ENCODE measurements at regions not wholly inside any gene's neighbourhood (a gene's known extent, or its start where the extent isn't known, plus 50 kb on each side); places are given as distances from the start of the nearest gene placed in this dataset.

DNA sequence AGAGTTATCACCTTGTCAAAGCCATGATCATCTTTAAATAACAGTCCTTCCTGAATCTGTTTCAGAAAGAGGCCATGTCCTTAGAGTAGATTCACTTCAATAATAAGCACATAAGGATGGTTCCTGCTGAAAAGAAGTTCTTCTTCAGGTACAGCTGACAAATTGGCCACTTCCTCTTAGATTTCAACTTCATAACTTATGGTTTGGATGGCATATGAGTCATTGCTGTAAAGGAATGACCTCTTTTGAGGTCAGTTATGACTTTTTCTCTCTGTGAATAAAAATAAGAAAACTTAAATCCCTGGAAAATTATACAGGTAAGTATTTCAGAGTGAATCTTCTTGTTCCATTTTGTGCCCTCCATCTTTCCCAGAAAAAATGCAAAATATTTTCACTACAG, 555.3 kb upstream of the ZNF462 start:
- intact Hi-C loops (cut with micrococcal nuclease): no loop called here

DNA sequence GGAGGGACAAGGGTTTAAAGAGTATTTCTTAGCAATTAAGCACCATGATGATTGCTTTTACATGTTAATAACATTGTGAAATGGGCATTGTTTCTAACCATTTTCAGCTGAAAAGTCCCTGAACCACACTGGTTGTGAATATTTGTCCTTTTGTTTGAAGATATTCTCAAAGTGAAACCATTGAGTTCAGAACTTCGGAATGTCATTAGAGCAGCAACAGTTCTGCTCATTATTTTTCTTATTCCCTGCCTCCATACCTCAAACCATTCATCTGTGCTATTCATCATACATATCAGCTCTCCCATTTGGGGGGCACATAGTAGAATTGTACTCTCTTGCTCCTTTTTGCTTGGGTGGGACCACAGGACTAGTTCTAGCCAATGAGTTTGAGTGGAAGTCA, 553.0 kb upstream of the ZNF462 start:
- intact Hi-C loops (cut with micrococcal nuclease): no loop called here

DNA sequence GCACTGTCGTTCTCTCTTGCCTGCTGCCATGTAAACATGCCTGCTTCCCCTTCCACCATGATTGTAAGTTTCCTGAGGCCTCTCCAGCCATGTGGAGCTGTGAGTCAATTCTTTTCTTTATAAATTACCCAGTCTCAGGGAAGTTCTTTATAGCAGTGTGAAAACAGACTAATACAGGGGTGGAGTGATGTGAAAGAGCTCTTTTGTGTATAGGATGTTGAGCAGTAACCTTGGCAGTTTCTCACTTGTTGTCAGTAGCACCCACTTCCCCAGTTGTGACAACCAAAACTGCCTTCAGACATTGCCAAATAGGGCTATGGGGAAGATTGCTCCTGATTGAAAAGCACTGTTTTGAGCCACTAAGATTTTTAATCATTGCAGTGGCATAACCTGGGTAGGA, 552.2 kb upstream of the ZNF462 start:
- intact Hi-C loops (cut with micrococcal nuclease): no loop called here

DNA sequence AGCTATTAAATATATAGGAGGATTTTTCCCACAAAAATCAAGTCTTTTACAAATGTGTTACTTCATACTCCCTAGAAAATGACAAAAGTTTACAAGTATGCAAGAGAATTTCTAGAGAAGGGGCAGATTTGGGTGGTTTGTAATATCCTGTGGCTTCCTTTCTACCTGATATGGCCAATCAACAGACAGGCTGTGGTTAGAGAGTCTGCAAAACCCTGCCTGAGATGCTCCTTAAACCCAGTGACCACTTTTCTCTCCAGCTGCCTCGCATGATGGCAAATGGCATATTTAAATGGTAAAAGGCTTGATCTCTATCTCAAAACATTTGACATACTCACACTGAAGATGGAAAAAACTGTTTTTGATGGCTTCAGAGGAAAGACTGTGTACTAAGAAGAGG, 550.1 kb upstream of the ZNF462 start:
- intact Hi-C loops (cut with micrococcal nuclease): no loop called here

DNA sequence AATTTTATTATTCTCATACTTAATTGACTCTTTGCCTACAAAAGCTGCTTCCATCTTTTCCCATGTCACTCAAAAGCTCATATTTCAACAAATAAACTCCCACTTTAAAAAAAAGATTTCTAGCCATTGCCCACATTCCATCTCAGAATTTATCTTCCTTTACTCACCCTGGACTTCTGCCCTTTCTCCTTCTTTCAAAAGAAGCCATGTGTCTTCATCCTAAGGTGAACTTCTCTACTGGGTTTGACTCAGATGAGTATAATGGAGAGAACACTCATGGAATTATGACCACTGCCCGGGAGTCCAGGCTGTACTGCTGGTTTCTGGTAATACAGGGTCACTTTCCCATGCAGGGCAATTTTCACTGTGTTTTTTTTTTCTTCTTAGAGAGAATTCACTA, 548.5 kb upstream of the ZNF462 start:
- intact Hi-C loops (cut with micrococcal nuclease): no loop called here

DNA sequence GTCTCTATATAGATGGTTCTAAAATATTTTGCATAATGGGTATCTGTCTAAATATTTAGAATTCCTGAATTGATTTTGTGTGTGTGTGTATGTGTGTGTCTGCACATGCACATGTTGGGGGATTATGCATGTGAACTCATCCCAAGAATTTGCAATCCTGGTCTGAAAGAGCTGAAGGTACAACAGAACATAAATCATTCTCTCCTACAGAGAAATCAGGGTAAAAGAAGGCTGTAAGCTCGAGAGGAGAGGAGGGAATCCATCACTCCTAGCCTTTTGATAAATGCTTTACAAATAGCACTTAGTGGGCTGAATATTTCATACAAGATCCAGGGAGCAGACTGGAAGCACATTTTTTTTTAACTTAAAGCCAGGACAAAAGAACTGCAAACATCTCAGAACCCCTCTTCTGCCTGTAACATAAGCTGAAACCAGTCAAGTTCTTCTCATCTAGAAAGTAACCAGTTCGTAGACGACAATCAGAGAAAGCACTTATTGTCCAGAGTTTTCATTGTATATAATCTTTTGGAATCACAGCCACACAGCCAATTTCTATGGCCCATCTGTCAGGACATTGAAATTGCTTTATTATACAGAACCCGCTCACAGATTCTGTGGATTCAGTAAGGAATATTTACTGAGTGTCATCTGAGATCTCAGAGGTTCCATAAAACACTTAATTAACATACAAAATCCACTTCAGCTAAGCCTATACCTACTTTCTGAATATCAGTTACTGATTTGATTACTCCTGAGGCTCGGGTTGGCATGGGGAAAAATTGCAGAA, 541.4 kb upstream of the ZNF462 start:
- intact Hi-C loops (cut with micrococcal nuclease): no loop called here

DNA sequence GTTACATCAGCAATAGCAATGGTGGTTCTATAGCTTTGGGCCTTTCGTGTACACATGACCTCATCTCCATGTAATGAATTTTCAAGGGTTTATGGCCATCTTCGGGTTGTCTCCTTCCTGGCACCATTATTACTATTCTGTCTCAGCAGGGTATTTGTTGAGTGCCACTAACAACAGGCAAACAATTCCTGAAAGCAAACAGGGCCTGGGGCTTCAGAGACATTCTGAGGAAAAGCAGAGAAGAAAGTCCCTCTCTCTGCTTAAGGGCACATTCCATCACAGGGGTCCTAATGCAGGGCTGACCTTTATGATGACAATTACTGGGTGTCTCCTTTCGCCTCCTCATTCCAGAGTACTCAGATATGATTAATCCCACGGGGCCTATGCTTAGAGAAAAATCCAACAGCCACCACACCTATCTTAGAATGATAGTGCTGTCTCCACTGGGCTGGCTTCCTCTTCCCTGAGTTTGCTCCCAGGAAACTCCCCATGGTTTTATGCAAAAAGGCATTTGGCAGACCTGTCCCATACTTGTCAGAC, 540.2 kb upstream of the ZNF462 start:
- intact Hi-C loops (cut with micrococcal nuclease): no loop called here

DNA sequence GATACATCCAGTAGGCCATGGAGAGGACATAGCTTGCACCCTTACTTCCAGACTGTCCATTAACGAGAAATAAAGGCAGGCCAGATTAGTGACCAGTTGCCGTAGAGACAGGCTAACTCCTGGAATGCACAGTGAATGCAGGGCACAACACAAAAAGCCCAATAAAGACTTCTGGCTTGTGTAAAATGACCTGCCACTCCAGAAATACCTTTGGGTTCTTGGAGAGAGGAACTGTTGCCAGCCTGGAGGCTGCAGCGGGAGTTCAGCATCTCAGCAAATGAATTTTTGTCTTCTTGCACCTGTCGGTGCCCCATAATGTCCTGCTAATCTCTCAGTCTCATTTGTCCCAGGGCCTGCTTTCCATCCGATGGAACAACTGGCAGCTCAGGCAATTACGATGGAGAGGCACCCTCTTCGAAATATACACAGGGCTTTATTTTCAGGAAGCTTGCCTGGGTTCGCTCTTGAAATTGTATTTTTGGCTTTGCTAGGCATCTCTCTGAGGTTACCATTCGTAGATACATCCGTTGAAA, 538.8 kb upstream of the ZNF462 start:
- intact Hi-C loops (cut with micrococcal nuclease): no loop called here

DNA sequence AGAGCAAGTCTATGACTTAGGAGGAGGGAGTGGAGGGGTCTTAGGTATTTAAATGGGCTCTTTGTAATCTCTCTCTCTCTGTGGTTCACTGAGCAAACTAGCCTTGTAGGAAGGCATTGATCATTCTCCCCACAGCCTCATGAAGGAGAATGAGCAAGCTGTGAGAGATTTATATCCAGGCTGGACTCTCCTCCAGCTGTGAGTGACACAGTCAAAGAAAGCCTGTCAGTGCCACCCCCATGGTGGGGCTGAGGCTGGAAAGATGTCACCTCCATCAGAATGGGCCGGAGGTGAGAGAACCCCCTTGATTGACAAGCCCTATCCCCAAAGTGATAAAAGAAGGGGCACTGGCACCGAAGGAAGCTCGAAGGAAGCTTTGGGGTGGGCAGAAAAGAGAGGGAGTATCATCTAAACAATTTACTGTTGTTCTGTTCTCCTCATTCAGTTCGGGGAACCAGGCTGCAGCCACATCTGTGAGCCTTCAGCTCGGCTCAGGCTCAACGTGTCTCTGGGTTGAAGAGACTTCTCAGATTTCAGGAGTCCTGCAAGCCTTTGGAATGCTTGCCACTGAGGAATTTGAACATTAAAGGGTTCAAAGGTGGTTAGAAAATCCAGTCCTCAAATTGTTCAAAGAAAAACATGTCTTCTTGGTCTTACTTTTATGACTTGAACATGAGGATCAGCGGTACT, 538.2 kb upstream of the ZNF462 start:
- intact Hi-C loops (cut with micrococcal nuclease): no loop called here

DNA sequence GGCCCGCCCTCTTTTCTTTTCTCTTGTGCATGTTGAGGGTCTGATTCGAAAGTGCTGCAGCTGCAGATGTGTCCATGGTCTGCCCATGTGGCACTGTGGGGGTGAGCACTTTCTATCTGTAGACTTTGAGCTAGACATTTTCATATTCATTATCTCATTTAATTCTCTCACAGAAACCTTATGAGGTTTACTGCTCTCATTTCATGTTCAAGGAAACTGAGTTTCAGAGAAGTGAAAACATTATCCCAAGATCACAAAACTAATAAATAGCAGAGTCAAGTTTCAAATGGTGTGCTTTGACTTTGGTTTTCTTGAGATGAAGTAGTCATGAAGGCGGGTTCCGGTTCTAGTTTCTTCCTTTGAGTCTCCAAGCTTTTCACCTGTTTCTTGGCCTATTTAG, 536.5 kb upstream of the ZNF462 start:
- intact Hi-C loops (cut with micrococcal nuclease): no loop called here

DNA sequence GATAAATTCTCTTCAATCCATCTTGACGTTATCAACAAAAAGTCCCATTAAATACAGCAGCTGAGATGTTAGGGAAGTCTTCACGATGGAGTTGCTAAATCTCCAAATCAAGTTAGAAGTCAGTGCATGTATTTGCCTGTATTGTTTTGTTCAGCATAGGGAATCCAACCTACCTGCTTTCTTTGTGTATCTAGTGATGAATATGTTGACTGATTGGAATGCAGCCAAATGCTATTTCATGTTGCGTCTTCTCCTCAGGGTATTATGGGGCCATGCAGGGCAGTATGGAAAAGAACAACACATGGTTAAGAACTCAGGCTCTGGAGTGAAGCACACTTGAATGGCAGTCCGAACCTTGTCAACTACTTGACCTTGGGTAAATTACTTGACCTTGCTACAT, 529.5 kb upstream of the ZNF462 start:
- intact Hi-C loops (cut with micrococcal nuclease): no loop called here

DNA sequence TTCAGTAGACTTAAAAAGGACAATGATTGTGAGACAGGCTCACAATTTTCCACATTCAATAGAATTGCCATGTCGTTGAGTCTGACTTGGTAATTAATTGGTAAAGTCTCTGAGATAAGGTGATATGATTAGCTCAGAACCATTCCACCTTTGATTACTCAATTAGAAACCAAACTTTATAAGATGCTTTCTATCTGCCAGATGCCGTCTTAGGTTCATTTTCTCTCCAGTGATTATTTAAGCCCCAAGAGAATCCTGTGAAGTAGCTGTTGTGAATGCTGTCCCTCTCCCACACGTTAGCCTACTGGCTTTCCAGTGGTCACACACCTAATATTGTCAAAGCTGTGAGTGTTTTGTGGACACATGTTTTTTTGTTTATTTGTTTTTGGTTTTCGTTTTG, 528.9 kb upstream of the ZNF462 start:
- intact Hi-C loops (cut with micrococcal nuclease): no loop called here

DNA sequence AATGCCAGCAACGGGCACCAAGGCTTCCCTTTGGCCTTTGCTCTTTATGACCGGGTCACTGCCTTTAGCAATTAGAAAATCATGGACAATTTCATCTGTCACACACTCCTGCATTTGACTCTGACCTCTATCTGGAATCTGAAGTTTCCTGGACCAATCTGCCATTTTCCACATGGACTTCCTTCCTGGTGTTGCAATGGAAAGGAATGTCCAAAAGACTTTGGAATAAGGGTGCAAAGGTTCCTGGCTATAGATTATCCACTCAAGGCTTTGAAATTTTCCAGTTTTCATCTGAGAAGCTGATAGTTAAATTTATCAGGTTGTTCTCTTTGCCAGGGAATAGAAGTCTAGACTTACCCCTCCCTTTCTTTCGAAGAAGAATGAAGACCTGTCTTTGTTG, 523.1 kb upstream of the ZNF462 start:
- intact Hi-C loops (cut with micrococcal nuclease): no loop called here

DNA sequence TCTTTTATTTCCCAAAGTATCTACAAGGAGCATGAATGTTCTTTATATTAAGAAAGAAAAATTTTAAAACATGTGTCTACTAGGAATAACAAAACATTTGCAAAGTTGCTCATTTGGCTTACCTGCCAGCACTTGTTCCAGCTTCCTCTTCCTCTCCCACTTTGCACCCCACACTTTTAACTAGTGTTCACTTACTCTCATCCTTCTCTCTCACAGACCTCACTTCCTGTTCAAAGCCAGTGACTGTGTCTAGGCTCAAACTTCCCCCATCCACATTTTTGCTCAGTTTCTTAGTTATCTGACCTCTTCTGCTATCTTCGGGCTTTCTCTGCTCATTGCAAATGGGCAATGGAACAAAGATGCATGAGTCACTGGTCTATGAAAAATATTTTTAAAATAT, 512.2 kb upstream of the ZNF462 start:
- intact Hi-C loops (cut with micrococcal nuclease): no loop called here

DNA sequence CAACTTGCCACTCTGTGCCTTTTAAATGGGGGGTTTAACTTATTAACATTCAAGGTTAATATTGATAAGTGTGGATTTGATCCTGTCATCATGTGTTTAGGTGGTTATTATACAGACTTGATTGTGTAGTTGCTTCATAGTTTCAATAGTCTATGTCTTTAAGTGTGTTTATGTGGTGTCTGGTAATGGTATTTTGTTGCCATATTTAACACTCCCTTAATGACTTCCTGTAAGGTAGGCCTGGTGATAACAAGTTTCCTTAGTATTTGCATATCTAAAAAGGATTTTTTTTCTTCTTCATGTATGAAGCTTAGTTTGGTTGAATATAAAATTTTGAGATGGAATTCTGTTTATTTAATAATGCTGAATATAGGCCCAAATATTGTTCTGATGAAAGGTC, 506.0 kb upstream of the ZNF462 start:
- intact Hi-C loops (cut with micrococcal nuclease): no loop called here

DNA sequence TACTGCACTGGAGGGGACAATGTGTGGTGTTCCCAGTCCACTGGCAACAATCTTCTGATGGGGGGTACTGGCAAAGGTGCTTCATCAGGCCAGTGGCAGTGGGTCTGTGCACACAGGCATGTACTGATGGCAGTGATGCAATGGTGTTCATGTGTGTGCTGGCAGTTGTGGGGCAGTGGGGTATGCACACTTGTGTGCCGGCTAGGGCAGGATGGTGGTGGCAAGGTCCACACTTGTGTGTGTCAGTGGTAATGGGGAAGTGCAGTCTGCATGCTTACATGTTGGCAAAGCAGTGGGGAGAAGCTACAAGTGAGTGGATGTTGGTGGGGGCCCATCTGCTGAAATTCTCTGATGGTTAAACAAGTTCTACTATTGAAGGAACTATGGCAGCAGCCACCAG, 504.6 kb upstream of the ZNF462 start:
- intact Hi-C loops (cut with micrococcal nuclease): no loop called here

DNA sequence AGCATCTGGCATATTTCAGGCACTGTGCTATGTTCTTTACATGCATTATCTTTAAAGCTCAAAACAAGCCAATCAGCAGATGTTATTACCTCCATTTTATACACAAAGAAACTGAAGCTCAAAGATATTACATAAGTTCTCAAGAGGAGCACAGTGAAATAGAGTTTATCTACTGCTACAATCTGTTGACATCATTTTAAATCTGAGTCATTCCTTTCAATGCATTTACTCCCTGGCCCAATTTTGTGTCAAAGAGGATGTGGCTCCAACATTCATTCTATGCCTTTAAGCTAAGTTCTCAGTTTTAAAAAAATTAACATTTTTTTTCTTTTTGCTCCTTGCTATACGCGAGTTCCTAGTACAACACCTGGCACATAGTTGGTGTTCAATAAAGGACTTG, 486.3 kb upstream of the ZNF462 start:
- intact Hi-C loops (cut with micrococcal nuclease): no loop called here

DNA sequence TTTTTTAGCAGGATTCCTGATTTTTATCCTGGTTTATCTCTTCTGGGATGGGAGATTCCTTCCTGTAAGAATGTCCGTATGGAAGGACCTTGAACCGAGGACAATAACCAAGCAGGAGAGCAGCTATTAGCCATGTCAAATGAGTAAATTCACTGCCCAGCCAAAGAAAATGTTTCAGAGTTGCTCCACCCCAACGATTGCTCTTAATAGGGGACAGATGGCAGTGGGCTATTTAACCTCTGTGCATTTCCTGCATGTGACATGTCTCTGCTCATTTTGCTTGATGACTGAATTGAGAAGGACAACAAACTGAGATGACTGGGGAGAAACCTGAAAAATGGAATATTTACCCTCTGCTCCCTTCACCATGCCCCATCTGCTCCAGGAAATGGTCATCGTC, 479.9 kb upstream of the ZNF462 start:
- intact Hi-C loops (cut with micrococcal nuclease): no loop called here

DNA sequence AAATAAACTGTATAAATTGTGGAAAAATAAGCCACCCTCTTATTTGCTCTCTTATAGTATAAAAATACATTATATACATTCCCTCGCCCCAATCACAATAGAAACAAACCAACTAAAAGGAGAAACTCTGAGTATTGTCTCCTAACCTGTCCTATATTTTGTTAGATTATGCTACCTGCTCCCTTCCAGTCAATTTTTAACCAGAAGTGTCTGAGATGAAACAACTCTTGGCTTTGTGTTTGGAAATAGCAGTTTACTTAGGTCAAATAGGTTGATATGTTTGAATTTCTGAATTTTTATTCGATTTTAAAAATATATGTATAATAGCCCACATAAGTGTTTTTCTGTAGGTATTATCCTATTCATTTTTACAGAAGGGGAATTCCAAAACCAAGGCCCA, 475.0 kb upstream of the ZNF462 start:
- intact Hi-C loops (cut with micrococcal nuclease): no loop called here

DNA sequence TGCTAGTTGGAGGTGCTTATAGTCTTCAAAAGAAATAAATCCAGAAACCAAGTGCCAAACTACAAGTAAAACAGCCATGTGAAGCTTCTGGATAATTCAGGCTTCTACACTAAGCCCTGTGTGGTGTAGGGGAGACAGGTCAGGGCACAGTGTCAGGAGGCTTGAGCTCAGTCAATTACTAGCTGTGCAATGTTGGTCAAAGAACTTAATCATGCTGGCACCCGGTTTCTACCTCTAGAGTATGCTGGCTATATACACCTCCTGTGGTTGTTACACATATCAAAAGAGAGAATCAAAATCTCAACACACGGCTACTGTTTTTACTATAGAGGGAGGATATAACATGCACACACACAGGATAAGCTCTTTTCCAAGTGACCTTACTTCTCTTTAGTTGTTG, 469.7 kb upstream of the ZNF462 start:
- intact Hi-C loops (cut with micrococcal nuclease): no loop called here

DNA sequence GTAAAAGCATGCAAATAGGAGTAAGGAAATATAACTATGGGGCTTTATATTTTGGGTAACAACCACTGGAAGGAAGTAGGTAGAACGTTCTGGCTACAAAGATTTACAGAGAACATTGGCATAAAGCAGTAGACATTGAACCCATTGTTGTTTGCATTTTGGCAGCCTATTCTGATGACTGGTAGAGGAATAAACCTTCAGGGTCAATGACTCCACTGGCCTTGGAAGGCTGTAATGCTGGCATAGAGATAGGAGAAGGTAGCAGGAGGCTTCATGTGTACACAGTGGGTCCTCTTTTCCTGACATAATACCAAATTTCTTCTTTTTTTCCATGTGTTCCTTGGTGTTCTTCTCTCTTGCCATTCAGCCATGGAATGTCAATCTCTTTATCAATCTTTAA, 462.8 kb upstream of the ZNF462 start:
- intact Hi-C loops (cut with micrococcal nuclease): no loop called here

DNA sequence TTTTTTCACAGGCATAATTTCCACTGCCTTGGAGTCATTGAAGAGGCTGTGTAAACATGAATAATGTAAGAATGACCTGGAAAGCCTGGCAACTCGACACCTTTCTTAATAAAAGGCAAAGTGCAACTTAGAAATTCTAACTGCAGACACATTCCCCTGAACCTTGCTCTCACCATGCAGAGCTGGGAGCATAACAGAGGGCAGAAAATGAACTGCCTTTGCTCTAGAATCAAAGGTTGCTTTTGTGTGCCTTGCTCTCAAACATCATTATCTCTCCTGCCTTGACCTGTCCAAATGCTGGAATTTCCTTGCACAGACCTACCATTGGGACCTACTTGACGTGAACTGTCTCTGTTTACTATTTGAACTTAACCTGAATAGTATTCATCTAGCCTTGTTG, 462.0 kb upstream of the ZNF462 start:
- intact Hi-C loops (cut with micrococcal nuclease): no loop called here

DNA sequence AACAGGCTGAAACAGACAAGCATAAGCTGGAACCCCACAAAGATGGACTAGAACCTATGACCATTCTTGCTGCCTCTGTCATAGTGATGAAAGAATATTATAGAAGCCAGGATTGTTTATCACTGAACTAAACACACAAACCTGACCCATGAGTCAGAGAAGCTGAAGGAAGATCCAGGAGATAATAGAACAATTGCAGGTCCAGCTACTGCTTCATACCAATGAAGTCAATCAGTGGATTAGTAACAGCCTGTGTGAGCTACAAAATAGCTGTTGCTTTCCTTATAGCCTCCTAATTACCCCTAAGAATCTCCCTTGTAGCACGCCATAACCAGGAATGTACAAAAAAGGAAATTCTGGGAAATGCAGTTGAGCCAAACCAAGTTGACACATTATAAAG, 459.9 kb upstream of the ZNF462 start:
- intact Hi-C loops (cut with micrococcal nuclease): no loop called here
